Loucy (cell line): ENCODE measurements at regions not wholly inside any gene's neighbourhood (a gene's known extent, or its start where the extent isn't known, plus 50 kb on each side); places are given as distances from the start of the nearest gene placed in this dataset.

Experiments
- CTCF ChIP-seq: fragments of 200-600 bp; sonication (generic); conservative IDR thresholded peaks from 2 replicates; pipeline ENCODE4 v1.5.1; 2014; ENCODE audit warnings: mild to moderate bottlenecking, antibody characterized with exemption, low read length
- EZH2phosphoT487 ChIP-seq: fragments of 200-600 bp; IDR thresholded peaks from 2 replicates; pipeline ENCODE4 v1.6.1; 2018; ENCODE audit warnings: antibody characterized with exemption, mild to moderate bottlenecking, moderate library complexity, borderline replicate concordance

GRCh38 chr9:13009871-13010270, 235.1 kb downstream of the LURAP1L start:
- TF ChIP-seq CTCF (no peak), EZH2phosphoT487 (no peak)
